Hepatocyte (in vitro differentiated cells): ENCODE measurements at regions not wholly inside any gene's neighbourhood (a gene's known extent, or its start where the extent isn't known, plus 50 kb on each side); places are given as distances from the start of the nearest gene placed in this dataset.

ENCODE experiments used
- DNase-seq: peaks from one replicate; pipeline ENCODE4 v3.0.0-alpha.2; 2016; ENCODE audit warnings: low spot score
- H2AFZ ChIP-seq: fragments of 200-600 bp; sonication (generic); 2 replicates; pipeline ENCODE4 v1.6.0; 2016; ENCODE audit warnings: antibody characterized with exemption, mild to moderate bottlenecking
- H3K27ac ChIP-seq: fragments of 200-600 bp; sonication (generic); 2 replicates; pipeline ENCODE4 v1.5.1; 2016; ENCODE audit warnings: mild to moderate bottlenecking
- H3K27me3 ChIP-seq: fragments of 200-600 bp; sonication (generic); 2 replicates; pipeline ENCODE4 v1.6.1; 2016
- H3K36me3 ChIP-seq: fragments of 200-600 bp; sonication (generic); replicated peaks from 2 replicates; pipeline ENCODE4 v1.5.1; 2016; ENCODE audit warnings: low read depth; ENCODE audit not compliant: insufficient read depth
- H3K4me1 ChIP-seq: fragments of 200-600 bp; sonication (generic); 2 replicates; pipeline ENCODE4 v1.5.1; 2016; ENCODE audit warnings: mild to moderate bottlenecking, moderate library complexity; ENCODE audit not compliant: insufficient read depth
- H3K4me2 ChIP-seq: fragments of 200-600 bp; sonication (generic); 2 replicates; pipeline ENCODE4 v1.6.0; 2016
- H3K4me3 ChIP-seq: fragments of 200-600 bp; sonication (generic); 2 replicates; pipeline ENCODE4 v1.5.1; 2016; ENCODE audit warnings: mild to moderate bottlenecking
- H3K79me2 ChIP-seq: fragments of 200-600 bp; sonication (generic); 2 replicates; pipeline ENCODE4 v1.6.0; 2017; ENCODE audit warnings: mild to moderate bottlenecking
- H3K9me2 ChIP-seq: fragments of 200-600 bp; sonication (generic); replicated peaks from 2 replicates; pipeline ENCODE4 v1.6.0; 2017; ENCODE audit warnings: mild to moderate bottlenecking; ENCODE audit not compliant: insufficient read depth
- H3K9me3 ChIP-seq: fragments of 200-600 bp; sonication (generic); 2 replicates; pipeline ENCODE4 v1.5.1; 2016; ENCODE audit warnings: low read depth, mild to moderate bottlenecking
- H4K20me1 ChIP-seq: fragments of 200-600 bp; sonication (generic); 2 replicates; pipeline ENCODE4 v1.6.0; 2016; ENCODE audit warnings: mild to moderate bottlenecking; ENCODE audit not compliant: insufficient read depth, poor library complexity, severe bottlenecking
- CTCF ChIP-seq: fragments of 200-600 bp; sonication (generic); IDR thresholded peaks from 2 replicates; pipeline ENCODE4 v1.5.1; 2016; ENCODE audit warnings: antibody characterized with exemption, mild to moderate bottlenecking; ENCODE audit not compliant: poor library complexity
- EZH2 ChIP-seq: fragments of 200-600 bp; sonication (generic); IDR thresholded peaks from 2 replicates; pipeline ENCODE4 v1.6.1; 2016; ENCODE audit warnings: antibody characterized with exemption, mild to moderate bottlenecking, borderline replicate concordance
- EZH2phosphoT487 ChIP-seq: fragments of 200-600 bp; sonication (generic); IDR thresholded peaks from one replicate; pipeline ENCODE4 v1.6.1; 2018; ENCODE audit warnings: antibody characterized with exemption, mild to moderate bottlenecking, low read depth, moderate library complexity; ENCODE audit not compliant: unreplicated experiment, severe bottlenecking
- WGBS: methylation state at CpG from one replicate; pipeline ENCODE4 v1.1.6; 2016; ENCODE audit warnings: low lambda C conversion rate; ENCODE audit errors: missing lambda C conversion rate; 5-methylcytosine and 5-hydroxymethylcytosine counted together

- H3K4me1 ChIP-seq: peaks cover 4% of the 10 kb centered on the region
- no peaks in the 10 kb centered on the region for H3K27me3 ChIP-seq
- no peak overlapping the region for H3K4me3 ChIP-seq
- H3K4me2 ChIP-seq: no peak overlapping the region
- H4K20me1 ChIP-seq: no peaks in the 10 kb centered on the region
- TF ChIP-seq EZH2 (no peak), EZH2phosphoT487 (no peak), CTCF (no peak)
- WGBS: 81% methylated on average over 2 of the region's 2 CpGs
- DNase-seq: no peak
- H3K27ac ChIP-seq: no peak overlapping the region
- no peak overlapping the region for H2AFZ ChIP-seq
- no peaks in the 10 kb centered on the region for H3K79me2 ChIP-seq
- H3K9me3 ChIP-seq: no peaks in the 10 kb centered on the region
- no peaks in the 10 kb centered on the region for H3K36me3 ChIP-seq
- H3K9me2 ChIP-seq: no peaks in the 10 kb centered on the region
These were observed 52.4 kb upstream of the NLK start for GRCh38 chr17:27990100-27990499.

GRCh38 chr17:27990979-27991378, 51.5 kb upstream of the NLK start:
- no peak overlapping the region for H2AFZ ChIP-seq
- no peaks in the 10 kb centered on the region for H3K9me3 ChIP-seq
- no peaks in the 10 kb centered on the region for H4K20me1 ChIP-seq
- no peak for TF ChIP-seq CTCF
- no peak for TF ChIP-seq EZH2
- TF ChIP-seq EZH2phosphoT487: no peak
- no peak overlapping the region for H3K27ac ChIP-seq
- H3K9me2 ChIP-seq: no peaks in the 10 kb centered on the region
- H3K4me1 ChIP-seq: peaks cover 1% of the 10 kb centered on the region
- no peaks in the 10 kb centered on the region for H3K79me2 ChIP-seq
- 84% methylated on average over 5 of the region's 5 CpGs for WGBS
- no peak overlapping the region for H3K4me2 ChIP-seq
- no peaks in the 10 kb centered on the region for H3K27me3 ChIP-seq
- H3K4me3 ChIP-seq: no peak overlapping the region
- DNase-seq: no peak
- H3K36me3 ChIP-seq: no peaks in the 10 kb centered on the region

GRCh38 chr17:27991462-27991993, 50.9 kb upstream of the NLK start:
- Histone ChIP-seq H3K4me1 (no peaks in the 10 kb centered on the region), H3K4me3 (no peak overlapping the region), H3K9me3 (no peaks in the 10 kb centered on the region), H3K79me2 (no peaks in the 10 kb centered on the region), H3K4me2 (no peak overlapping the region), H3K27me3 (no peaks in the 10 kb centered on the region), H3K36me3 (no peaks in the 10 kb centered on the region), H3K27ac (no peak overlapping the region), H2AFZ (no peak overlapping the region), H3K9me2 (no peaks in the 10 kb centered on the region), H4K20me1 (no peaks in the 10 kb centered on the region)
- no peak for DNase-seq
- 100% methylated on average over 1 of the region's 1 CpG for WGBS
- TF ChIP-seq CTCF: no peak
- TF ChIP-seq EZH2phosphoT487: no peak
- TF ChIP-seq EZH2: no peak
